GM19397 (cell line): ENCODE measurements at regions not wholly inside any gene's neighbourhood (a gene's known extent, or its start where the extent isn't known, plus 50 kb on each side); places are given as distances from the start of the nearest gene placed in this dataset.

Experiments
- ATAC-seq: cut with Tn5 transposase; IDR thresholded peaks from one replicate; pipeline ENCODE4 v1.9.1; 2021; ENCODE audit warnings: mild to moderate bottlenecking, moderate library complexity; ENCODE audit not compliant: unreplicated experiment

- no peak for ATAC-seq
These were observed 66.8 kb upstream of the MOCS1 start for GRCh38 chr6:40000964-40001515.

DNA sequence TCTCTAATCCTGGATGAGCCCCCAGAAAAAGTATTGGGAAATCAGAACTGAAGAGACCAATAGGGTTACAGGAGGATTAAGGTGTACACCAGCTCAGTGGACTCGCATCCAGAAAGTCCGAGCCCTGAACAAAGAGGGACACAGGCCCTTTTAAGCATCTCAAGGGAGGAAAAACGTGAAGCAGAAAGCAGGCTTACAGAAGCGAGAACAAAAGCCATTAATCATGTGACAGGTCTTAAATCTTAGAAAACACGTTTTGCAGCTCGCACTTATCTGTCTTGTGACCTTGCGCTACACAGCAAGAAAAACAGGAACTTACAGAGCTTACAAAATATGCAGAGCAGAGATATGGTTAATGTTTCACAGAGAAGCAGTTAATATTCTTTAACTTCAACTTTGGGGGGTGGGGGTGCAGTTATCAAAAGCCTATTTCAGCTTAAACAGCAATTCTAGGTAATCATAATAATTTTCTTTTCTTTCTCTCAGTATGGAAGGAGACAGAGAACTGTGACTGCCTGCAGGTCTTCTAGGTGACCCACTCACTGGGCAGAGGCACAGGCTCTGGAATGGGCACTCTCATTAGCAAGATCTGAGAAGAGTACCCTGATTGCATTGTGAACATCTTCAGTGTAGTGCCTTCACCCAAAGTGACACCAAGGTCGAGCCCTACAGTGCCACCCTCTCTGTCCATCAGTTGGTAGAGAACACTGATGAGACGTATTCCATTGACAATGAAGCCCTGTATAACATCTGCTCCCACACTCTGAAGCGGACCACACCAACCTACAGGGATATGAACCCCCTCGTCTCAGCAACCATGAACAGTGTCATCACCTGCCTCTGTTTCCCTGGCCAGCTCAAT lies 65.0 kb upstream of the MOCS1 start:
- no peak for ATAC-seq

DNA sequence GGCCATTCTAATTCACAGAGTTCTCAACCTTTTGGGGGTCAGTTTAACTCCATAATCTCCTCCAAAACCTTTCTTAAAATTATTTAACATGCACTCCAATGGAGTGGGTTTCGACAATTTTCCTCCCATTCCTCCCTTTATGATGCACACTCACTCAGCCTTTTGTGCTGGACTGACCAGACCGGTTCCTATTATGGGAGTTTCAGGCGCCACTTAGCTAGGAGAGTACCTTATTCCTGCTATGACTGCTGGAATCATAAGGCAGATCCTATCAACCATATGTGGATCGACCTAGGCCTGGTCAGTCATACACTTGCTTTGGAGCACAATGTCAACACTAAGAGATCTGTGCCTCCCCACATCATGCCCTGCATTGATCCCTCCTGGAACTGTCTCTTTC lies 63.9 kb upstream of the MOCS1 start:
- no peak for ATAC-seq

- ATAC-seq = no peak
These were observed 62.9 kb upstream of the MOCS1 start for GRCh38 chr6:39997101-39997635.

- no peak for ATAC-seq
These were observed 61.4 kb upstream of the MOCS1 start for GRCh38 chr6:39995633-39996032.

DNA sequence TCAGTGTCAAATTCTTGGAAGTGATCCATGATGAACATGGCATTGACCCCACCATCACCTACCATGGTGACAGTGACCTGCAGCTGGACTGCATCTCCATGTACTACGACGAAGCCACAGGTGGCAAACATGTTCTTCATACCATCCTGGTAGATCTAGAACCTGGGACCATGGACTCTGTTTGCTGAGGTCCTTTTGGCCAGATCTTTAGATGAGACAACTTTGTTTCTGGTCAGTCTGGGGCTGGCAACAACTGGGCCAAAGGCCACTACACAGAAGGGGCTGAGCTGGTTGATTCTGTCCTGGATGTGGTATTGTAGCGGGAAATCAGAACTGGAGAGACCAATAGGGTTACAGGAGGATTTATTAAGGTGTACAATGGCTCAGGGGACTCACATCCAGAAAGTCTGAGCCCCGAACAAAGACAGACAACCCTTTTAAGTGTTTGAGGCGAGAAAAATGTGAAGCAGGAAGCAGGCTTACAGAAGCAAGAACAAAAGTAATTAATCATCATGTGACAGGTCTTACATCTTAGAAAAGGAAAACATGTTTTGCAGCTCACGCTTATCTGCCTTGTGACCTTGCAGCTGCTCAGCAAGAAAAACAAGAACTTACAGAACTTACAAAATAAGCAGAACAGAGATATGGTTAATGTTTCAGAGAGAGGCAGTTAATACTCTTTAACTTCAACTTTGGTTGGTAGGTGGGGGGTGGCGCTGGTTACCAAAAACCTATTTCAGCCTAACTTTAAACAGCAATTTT lies 58.8 kb upstream of the MOCS1 start:
- ATAC-seq = no peak
